NB4 (cell line): ENCODE measurements at regions not wholly inside any gene's neighbourhood (a gene's known extent, or its start where the extent isn't known, plus 50 kb on each side); places are given as distances from the start of the nearest gene placed in this dataset.

Experiments
- DNase-seq: peaks from one replicate; pipeline ENCODE4 v3.0.0; 2010; ENCODE audit warnings: low read depth
- H3K4me3 ChIP-seq: one replicate; pipeline ENCODE4 v1.5.1; 2011; ENCODE audit warnings: mild to moderate bottlenecking, low read depth, low read length, moderate library complexity
- CTCF ChIP-seq: IDR thresholded peaks from one replicate; pipeline ENCODE4 v1.5.1; 2012; ENCODE audit warnings: low read depth, low read length
- MYC ChIP-seq: IDR thresholded peaks from 2 replicates; pipeline ENCODE4 v1.6.1; 2011; ENCODE audit warnings: low read depth, low read length
- POLR2A ChIP-seq: IDR thresholded peaks from 2 replicates; pipeline ENCODE4 v1.6.1; 2011; ENCODE audit warnings: mild to moderate bottlenecking; ENCODE audit not compliant: insufficient read length; ENCODE audit errors: extremely low read depth
- TF ChIP-seq, protein P1 (sequence below): IDR thresholded peaks from 2 replicates; pipeline ENCODE4 v1.6.1; 2011; ENCODE audit warnings: low read depth, low read length

- DNase-seq = peak; percentile 69
Observed at GRCh38 chr15:93296759-93297500, 207.9 kb upstream of the RGMA start.

DNA sequence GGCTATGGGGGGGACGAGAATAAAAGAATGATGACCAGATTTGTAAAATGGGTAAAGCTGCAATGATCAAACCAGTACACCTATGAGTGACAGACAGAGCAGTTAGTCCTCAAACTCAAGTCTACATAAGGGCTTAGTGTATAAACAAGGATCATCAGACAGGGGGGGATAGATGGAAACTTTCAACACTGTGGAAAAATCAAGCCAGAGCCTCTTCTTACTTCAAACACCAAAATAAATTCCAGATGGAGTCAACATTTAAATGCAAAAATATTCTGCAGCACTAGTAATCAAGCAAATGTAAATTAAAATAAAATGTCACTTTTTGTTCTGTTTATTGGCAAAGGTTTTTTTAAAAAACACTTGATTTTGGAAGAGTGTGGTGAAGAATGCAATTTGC, 205.9 kb upstream of the RGMA start:
- TF ChIP-seq CTCF = no peak
- TF ChIP-seq, protein P1, sequence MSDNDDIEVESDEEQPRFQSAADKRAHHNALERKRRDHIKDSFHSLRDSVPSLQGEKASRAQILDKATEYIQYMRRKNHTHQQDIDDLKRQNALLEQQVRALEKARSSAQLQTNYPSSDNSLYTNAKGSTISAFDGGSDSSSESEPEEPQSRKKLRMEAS = no peak
- TF ChIP-seq MYC = no peak
- no peak for TF ChIP-seq POLR2A
- H3K4me3 ChIP-seq = no peak overlapping the region
- DNase-seq = no peak

More at GRCh38 chr15:93296759-93297500, 207.9 kb upstream of the RGMA start:
- H3K4me3 ChIP-seq = no peak overlapping the region
- TF ChIP-seq MYC (peak; percentile 47; the same call in 1 of the 2 replicates), POLR2A (no peak), CTCF (no peak)
- TF ChIP-seq, protein P1 = peak; percentile 45; the same call in 1 of the 2 replicates

- no peak overlapping the region for H3K4me3 ChIP-seq
- no peak for DNase-seq
- no peak for TF ChIP-seq MYC
Observed at GRCh38 chr15:93294066-93294465, 205.1 kb upstream of the RGMA start.

- DNase-seq = no peak
- TF ChIP-seq POLR2A (no peak), CTCF (no peak), MYC (no peak)
- TF ChIP-seq, protein P1 = no peak
- no peak overlapping the region for H3K4me3 ChIP-seq
Observed at GRCh38 chr15:93291380-93291779, 202.4 kb upstream of the RGMA start.

DNA sequence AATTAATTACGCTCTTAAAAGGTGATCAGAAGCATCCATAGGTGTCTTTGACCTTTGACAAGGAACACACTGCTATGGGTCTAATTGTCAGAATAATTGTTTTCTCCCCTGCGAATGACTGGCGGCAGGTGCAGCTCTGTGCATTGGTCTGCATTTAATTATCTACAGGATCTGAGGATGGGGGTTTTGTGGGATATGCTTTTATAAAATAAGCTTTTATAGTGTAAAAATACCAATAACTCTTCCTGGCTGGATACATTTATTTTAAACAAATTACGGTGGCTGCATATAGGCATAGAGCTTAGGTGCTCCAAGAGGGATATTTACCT, 201.6 kb upstream of the RGMA start:
- no peak for DNase-seq
- no peak for TF ChIP-seq POLR2A
- no peak for TF ChIP-seq MYC
- no peak for TF ChIP-seq CTCF
- TF ChIP-seq, protein P1 = no peak
- no peak overlapping the region for H3K4me3 ChIP-seq

DNA sequence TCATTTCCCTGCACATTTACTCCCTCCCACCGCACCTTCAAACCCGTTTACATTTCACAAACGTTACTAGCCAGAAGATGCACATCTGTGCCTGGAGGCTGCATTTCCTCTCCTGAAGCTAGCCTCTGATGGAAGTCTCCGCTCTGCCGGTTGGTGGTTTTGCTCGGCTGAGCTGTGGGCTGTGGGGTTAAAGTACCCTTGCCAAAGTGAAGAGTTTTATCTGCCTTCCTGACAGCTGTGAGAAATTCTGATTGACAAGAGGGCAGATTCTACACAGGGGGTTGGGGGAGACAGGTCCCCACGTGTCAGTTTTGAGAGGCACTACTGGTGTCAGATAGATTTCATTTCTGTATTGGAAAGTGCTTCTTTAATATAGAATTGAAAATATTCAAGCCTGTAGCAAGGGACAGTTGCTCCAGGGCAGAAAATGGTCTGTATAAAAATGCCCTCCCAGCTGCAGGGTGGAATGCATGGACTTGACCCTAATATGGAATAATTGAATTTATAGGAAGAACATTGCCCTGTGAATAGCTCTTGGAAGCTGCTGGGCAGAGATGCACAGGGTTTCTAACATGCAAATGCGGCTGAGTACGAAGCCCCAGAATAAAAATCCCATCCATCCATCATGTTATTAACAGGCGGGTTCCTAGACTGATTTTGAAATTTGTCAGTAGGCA, 201.1 kb upstream of the RGMA start:
- TF ChIP-seq CTCF (no peak), POLR2A (no peak), MYC (peak; percentile 42)
- TF ChIP-seq, protein P1 = peak; percentile 78; the same call in 1 of the 2 replicates
- peak; percentile 62 for DNase-seq
- H3K4me3 ChIP-seq = no peak overlapping the region
